GM10266 (cell line): ENCODE measurements at regions not wholly inside any gene's neighbourhood (a gene's known extent, or its start where the extent isn't known, plus 50 kb on each side); places are given as distances from the start of the nearest gene placed in this dataset.

Experiments used
- DNase-seq: peaks from one replicate; pipeline ENCODE4 v3.0.0; 2012; ENCODE audit errors: extremely low spot score
- CTCF ChIP-seq: IDR thresholded peaks from 2 replicates; pipeline ENCODE4 v1.5.1; 2012; ENCODE audit warnings: mild to moderate bottlenecking, low read depth; ENCODE audit not compliant: control insufficient read depth, insufficient read depth; ENCODE audit errors: missing control alignments

GRCh38 chr11:104465321-104465720, 301.4 kb upstream of the PDGFD start:
- no peak for DNase-seq
- TF ChIP-seq CTCF: no peak

GRCh38 chr11:104464691-104465090, 300.7 kb upstream of the PDGFD start:
- no peak for TF ChIP-seq CTCF
- no peak for DNase-seq

GRCh38 chr11:104462341-104462740, 298.4 kb upstream of the PDGFD start:
- TF ChIP-seq CTCF: no peak
- DNase-seq: no peak

GRCh38 chr11:104451197-104451893, 287.4 kb upstream of the PDGFD start:
- TF ChIP-seq CTCF: no peak
- no peak for DNase-seq

GRCh38 chr11:104443387-104443786, 279.4 kb upstream of the PDGFD start:
- no peak for DNase-seq
- no peak for TF ChIP-seq CTCF

GRCh38 chr11:104442321-104442720, 278.4 kb upstream of the PDGFD start:
- DNase-seq: no peak
- TF ChIP-seq CTCF: no peak

GRCh38 chr11:104435494-104435893, 271.5 kb upstream of the PDGFD start:
- no peak for DNase-seq
- TF ChIP-seq CTCF: no peak
